Epithelial cell of proximal tubule (primary cell): ENCODE measurements at regions not wholly inside any gene's neighbourhood (a gene's known extent, or its start where the extent isn't known, plus 50 kb on each side); places are given as distances from the start of the nearest gene placed in this dataset.
A peak's percentile ranks its signal among the peaks of the same experiment; 100 is the strongest.
"Not testable (repeated sequence)": the region's sequence is repeated elsewhere in the genome, so short reads cannot be mapped to it uniquely, and the experiment has no call there.

Experiments used
- DNase-seq: peaks from one replicate; pipeline ENCODE4 v3.0.0-alpha.2; 2011; ENCODE audit warnings: low read depth
- H3K4me3 ChIP-seq: 2 replicates; pipeline ENCODE4 v1.5.1; 2011; ENCODE audit warnings: low read depth, mild to moderate bottlenecking, low read length
- TF ChIP-seq, protein P1 (sequence below): conservative IDR thresholded peaks from 2 replicates; pipeline ENCODE4 v1.5.1; 2012; ENCODE audit warnings: low read depth, mild to moderate bottlenecking, low read length

DNA sequence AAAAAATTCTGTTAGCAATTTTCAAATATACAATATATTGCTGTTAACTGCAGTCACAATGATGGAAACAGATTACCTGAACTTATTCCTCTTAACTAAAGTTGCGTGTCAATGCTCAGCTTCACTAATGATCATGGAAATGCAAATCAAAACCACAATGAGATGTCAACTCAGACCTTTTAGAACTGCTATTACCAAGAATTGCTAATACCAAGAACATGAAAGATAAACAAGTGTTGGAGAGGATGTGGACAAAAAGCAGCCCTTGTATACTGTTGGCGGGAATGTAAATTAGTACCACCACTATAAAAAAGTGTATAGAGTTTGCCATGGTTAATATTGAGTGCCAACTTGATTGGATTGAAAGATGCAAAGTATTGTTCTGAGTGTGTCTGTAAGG lies 1409.7 kb upstream of the CDH18 start:
- H3K4me3 ChIP-seq: no peak overlapping the region
- no peak for DNase-seq
- TF ChIP-seq, protein P1, sequence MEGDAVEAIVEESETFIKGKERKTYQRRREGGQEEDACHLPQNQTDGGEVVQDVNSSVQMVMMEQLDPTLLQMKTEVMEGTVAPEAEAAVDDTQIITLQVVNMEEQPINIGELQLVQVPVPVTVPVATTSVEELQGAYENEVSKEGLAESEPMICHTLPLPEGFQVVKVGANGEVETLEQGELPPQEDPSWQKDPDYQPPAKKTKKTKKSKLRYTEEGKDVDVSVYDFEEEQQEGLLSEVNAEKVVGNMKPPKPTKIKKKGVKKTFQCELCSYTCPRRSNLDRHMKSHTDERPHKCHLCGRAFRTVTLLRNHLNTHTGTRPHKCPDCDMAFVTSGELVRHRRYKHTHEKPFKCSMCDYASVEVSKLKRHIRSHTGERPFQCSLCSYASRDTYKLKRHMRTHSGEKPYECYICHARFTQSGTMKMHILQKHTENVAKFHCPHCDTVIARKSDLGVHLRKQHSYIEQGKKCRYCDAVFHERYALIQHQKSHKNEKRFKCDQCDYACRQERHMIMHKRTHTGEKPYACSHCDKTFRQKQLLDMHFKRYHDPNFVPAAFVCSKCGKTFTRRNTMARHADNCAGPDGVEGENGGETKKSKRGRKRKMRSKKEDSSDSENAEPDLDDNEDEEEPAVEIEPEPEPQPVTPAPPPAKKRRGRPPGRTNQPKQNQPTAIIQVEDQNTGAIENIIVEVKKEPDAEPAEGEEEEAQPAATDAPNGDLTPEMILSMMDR: no peak

DNA sequence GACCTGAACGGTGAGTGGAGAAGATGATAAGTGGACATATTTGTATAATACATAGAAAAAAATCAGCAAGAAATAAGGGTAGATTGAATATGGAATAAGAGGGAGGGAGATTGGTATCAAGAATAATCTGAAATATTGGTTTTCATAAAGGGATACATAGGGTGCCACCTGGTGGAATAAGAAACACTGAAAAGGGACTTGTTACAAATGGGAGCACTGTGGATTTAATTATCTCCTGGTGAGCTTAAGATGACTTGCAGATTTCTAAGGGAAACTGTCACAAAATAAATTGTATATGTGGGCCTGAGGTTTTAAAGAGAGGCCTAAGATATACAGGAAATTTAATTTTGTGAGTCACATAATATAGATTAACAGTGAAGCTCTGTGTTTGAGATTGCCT lies 1403.5 kb upstream of the CDH18 start:
- TF ChIP-seq, protein P1: peak; percentile 41
- no peak overlapping the region for H3K4me3 ChIP-seq
- no peak for DNase-seq

DNA sequence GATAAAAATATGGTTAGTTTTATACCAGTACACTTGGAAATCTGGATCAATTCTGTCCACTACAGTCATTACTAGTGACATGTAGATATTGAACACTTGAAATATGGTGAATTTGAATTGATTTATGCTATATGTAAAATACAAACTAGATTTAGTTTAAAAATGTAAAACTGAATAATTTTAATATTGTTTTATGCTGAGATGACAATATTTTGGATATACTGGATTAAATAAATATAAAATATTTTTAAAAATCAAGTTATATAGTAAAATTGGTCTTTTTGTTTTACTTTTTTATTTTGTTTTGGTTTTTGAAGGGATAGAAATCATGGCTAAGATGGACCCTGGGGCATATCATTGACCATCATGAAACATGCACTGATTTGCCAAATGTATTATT lies 1372.8 kb upstream of the CDH18 start:
- not testable (repeated sequence) for DNase-seq, H3K4me3 ChIP-seq

DNA sequence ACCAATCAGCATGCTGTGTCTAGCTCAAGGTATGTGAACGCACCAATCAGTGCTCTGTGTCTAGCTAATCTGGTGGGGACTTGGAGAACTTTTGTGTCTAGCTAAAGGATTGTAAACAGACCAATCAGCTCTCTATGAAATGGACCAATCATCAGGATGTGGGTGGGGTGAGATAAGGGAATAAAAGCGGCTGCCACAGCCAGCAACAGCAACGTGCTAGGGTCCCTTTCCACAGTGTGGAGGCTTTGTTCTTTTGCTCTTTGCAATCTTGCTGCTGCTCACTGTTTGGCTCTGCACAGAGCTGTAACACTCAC lies 1353.9 kb upstream of the CDH18 start:
- H3K4me3 ChIP-seq, DNase-seq: not testable (repeated sequence)

DNA sequence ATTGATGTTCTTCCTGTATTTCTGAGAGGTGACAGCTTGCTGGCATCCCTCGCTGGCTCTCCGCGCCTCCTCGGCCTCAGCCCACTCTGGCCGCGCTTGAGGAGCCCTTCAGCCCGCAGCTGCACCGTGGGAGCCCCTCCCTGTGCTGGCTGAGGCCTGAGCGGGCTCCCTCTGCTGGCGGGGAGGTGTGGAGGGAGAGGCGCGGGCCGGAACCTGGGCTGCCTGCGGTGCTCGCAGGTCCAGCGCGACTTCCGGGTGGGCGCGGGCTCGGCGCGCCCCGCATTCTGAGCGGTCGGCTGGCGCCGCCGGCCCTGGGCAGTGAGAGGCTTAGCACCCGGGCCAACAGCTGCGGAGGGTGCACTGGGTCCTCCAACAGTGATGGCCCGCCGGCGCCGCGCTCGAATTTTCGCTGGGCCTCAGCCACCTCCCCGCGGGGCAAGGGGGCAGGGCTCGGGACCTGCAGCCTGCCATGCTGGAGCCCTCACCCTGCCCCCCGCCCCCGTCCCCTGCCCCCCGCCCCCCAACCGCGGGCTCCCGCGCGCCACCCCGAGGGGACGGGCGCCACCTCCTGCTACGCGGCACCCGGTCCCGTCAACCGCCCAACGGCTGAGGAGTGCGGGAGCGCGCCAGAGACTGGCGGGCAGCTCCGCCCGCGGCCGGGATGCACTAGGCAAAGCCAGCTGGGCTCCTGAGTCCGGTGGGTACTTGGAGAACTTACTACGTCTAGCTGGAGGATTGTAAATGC lies 1353.4 kb upstream of the CDH18 start:
- not testable (repeated sequence) for H3K4me3 ChIP-seq, DNase-seq

DNA sequence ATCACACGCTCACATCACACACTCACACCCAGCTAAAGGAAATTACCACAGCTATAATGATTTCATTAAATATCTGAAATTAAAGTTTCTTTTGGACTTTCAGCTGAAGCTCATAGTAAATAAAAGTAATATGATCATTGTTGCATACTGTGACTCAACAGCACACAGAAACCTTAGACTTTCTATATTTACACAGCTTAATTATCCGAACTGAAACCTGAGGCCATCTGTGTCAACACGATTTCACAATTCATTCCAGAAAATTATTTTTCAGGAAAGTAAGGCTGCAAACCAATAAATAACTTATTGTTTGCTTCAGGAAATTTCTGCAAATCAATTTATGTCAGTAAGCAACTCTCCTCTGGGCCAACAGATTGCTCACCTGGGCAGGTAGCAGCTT lies 1352.2 kb upstream of the CDH18 start:
- DNase-seq, H3K4me3 ChIP-seq: not testable (repeated sequence)

DNA sequence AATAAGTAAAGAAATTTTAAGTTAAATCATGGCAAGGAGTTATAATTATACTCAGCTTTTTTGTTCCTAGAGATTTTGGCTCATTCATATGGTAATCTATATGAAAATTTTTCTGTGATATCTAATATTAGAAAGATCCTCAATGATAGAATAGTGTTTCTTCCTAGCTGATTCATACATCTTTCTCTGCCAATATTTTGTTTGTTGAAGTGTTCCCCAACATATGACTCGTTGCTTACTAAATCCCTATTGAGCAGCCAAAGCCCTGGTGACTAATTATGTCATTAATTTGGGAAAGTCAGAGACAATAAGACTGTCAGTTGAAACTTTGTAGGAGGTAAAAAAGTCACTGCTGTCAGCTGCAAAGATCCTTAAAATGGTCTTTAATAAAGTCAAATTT lies 1348.5 kb upstream of the CDH18 start:
- not testable (repeated sequence) for DNase-seq, H3K4me3 ChIP-seq

DNA sequence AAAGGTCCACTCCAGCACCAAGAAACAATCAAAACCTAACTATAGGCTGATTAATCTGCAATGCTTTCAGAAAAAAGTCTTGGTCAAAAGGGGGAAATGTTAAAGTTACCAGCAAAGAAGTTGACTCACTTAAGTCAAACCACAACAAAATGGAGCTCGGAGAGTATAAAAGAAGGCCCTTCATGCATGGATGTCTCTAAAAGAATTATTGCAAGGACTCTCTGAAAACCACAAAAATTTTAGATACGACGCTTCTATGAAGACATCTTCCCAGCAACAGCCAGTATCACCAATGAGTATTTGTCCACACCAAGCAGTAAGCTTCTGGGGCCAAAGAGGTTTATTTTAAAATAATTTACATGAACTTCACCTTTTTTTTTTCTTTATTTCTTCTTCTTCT lies 1327.4 kb upstream of the CDH18 start:
- DNase-seq, H3K4me3 ChIP-seq: not testable (repeated sequence)

DNA sequence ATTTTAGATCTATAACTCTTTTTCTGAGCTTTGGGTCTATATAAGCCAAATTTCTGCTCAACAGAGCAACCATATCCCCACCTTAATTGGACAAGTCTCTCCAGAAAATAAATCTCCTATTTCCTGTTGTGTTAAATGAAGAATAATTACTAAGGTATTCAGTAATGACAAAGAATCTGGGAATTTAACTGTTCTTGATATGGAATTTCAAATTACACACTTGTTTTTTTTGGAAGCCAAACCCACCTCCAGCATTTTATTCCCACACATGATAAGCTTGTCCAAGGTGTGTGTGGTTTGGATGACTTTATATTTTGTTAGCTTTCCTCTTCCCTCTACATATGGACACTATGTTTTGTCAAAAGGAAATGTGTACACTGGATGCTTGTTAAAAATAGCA lies 1313.2 kb upstream of the CDH18 start:
- H3K4me3 ChIP-seq, DNase-seq: not testable (repeated sequence)

DNA sequence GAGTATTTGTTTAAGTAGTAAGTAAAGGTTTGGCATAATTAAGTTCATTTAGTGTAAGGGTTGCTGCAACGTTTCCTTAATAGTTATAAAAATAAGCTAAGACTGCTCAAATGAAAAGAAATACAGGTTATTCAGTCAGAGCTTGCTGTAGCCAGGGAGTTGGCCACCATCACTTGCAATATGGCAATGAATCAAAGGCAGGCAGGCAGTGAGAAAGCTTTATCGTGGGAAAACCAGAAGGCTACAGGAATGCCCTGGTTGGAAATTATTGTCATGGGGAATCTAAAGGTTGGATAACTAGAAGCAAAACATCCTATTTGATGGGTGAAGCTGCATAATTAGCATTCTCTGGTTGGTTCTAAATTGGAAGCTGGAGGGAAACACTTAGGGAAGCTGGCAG lies 1286.4 kb upstream of the CDH18 start:
- H3K4me3 ChIP-seq, DNase-seq: not testable (repeated sequence)

DNA sequence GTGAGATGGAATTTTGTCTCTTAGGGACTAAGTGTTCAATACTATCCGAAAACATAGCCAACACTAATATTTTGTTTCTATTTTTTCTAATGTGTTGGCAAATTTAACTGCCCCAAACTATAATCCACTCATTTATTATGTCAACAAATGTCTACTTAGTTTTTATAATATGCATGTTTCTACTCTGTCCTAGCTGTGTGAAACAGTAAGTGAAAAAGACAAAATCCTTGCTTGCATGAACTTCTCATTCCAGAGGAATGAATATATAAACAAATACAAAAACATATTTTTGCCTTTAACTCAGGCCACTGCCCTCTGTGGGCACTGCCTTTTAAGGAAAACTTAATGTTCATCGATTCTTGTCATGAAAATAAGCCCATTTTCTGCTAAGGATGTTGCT lies 1275.4 kb upstream of the CDH18 start:
- no peak for DNase-seq
- TF ChIP-seq, protein P1: no peak

DNA sequence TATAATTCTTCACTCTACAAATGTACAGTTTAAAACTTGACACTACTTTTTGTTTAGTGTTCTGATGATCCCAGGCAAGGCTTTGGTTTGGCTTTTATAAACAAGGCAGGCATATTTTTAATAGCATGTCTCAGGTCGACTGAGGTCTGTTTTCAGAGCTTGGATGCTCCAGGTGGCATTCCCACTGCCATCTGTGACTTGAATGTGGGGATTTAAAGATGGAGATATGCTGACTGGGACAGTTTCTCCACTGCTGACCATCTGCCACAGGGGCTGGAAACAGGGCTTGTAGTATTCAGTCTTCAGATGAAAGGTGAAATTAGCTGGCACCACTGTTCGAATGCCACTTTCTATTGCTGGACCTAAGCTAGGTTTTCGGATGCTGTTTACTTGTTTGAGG lies 1266.2 kb upstream of the CDH18 start:
- no peak overlapping the region for H3K4me3 ChIP-seq
- DNase-seq: no peak
- TF ChIP-seq, protein P1: no peak

More for the DNA sequence above, 1275.4 kb upstream of the CDH18 start:
- no peak overlapping the region for H3K4me3 ChIP-seq
